Fibroblast of lung (primary cell): ENCODE measurements at regions not wholly inside any gene's neighbourhood (a gene's known extent, or its start where the extent isn't known, plus 50 kb on each side); places are given as distances from the start of the nearest gene placed in this dataset.

Experiments
- DNase-seq, 2 donors: peaks; one replicate each; pipeline versions ENCODE4 v3.0.0 to v3.0.0-alpha.2; 2010; ENCODE audit warnings: low read depth in 2 of 2
- H2AFZ ChIP-seq: 2 replicates; pipeline ENCODE4 v1.5.1; 2012; ENCODE audit warnings: low read length, control low read depth, inconsistent platforms
- H3K27ac ChIP-seq: 2 replicates; pipeline ENCODE4 v1.5.1; 2011; ENCODE audit warnings: low read length, control low read depth; ENCODE audit not compliant: insufficient read depth
- H3K27me3 ChIP-seq: 2 replicates; pipeline ENCODE4 v1.5.1; 2011; ENCODE audit warnings: mild to moderate bottlenecking, low read length; ENCODE audit not compliant: control insufficient read depth, insufficient read depth
- H3K36me3 ChIP-seq: 2 replicates; pipeline ENCODE4 v1.5.1; 2011; ENCODE audit warnings: low read length; ENCODE audit not compliant: control insufficient read depth, insufficient read depth
- H3K4me1 ChIP-seq: 2 replicates; pipeline ENCODE4 v1.5.1; 2011; ENCODE audit warnings: low read length; ENCODE audit not compliant: control insufficient read depth, insufficient read depth; ENCODE audit errors: extremely low read depth
- H3K4me2 ChIP-seq: 2 replicates; pipeline ENCODE4 v1.5.1; 2011; ENCODE audit warnings: low read length, control low read depth; ENCODE audit not compliant: insufficient read depth; ENCODE audit errors: extremely low read depth
- H3K4me3 ChIP-seq, 4 experiments: fragments of 200-600 bp in 1 of 4; sonication (generic) in 1 of 4; replicated peaks in 1 of 4; 2 replicates each; pipeline ENCODE4 v1.5.1; 2011 to 2016; ENCODE audit warnings: low read length in 4 of 4, low read depth in 3 of 4, mild to moderate bottlenecking in 3 of 4, control low read depth in 2 of 4, inconsistent platforms in 1 of 4, mixed read lengths in 1 of 4; ENCODE audit not compliant: insufficient read depth in 1 of 4; ENCODE audit errors: control extremely low read depth in 1 of 4
- H3K79me2 ChIP-seq: 2 replicates; pipeline ENCODE4 v1.5.1; 2012; ENCODE audit warnings: mild to moderate bottlenecking, low read length, inconsistent platforms; ENCODE audit not compliant: control insufficient read depth, insufficient read depth
- H3K9ac ChIP-seq: 2 replicates; pipeline ENCODE4 v1.5.1; 2011; ENCODE audit warnings: mild to moderate bottlenecking, low read length, control low read depth; ENCODE audit not compliant: insufficient read depth
- H3K9me3 ChIP-seq: 2 replicates; pipeline ENCODE4 v1.5.1; 2012; ENCODE audit warnings: low read depth, low read length; ENCODE audit not compliant: control insufficient read depth, insufficient read depth
- H4K20me1 ChIP-seq: 2 replicates; pipeline ENCODE4 v1.5.1; 2011; ENCODE audit warnings: low read length; ENCODE audit not compliant: control insufficient read depth, insufficient read depth; ENCODE audit errors: extremely low read depth
- EZH2 ChIP-seq: IDR thresholded peaks from 2 replicates; pipeline ENCODE4 v1.5.1; 2012; ENCODE audit warnings: low read length, control low read depth, mild to moderate bottlenecking; ENCODE audit errors: missing control alignments
- TF ChIP-seq, protein P1 (sequence below), 2 donors: IDR thresholded peaks in 1 of 2; conservative IDR thresholded peaks in 1 of 2; 1 replicate in 1 of 2; 2 replicates in 1 of 2; pipeline ENCODE4 v1.5.1; 2011 to 2012; ENCODE audit warnings: low read length in 2 of 2, control low read depth in 1 of 2, inconsistent platforms in 1 of 2, low read depth in 1 of 2, mild to moderate bottlenecking in 1 of 2

DNA sequence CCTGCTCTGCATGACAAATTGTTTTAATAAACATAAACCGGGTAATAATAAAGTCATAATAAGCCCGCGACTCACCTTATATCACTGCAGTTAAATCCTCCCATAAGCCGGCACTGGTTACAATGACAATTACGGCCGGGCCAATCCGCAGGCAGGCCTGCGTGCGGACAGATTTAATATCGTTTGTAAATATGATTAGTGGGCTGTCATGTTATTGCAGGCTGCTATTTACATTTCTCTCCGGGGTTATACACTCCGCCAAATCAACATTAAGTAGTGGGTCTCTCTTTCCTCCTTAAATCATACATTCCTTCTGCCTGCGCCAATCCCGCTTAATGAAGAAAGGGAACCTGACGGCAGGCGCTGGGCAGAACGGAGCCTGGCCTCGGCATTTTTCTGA lies 51.8 kb upstream of the LMO1 start:
- no peak overlapping the region for H3K27ac ChIP-seq
- H3K79me2 ChIP-seq = no peaks in the 10 kb centered on the region
- peaks cover 7% of the 10 kb centered on the region for H3K27me3 ChIP-seq
- H3K9me3 ChIP-seq = no peaks in the 10 kb centered on the region
- no peak overlapping the region for H2AFZ ChIP-seq
- H3K4me1 ChIP-seq = no peaks in the 10 kb centered on the region
- no peak overlapping the region for H3K9ac ChIP-seq
- H3K4me2 ChIP-seq = no peak overlapping the region
- H3K36me3 ChIP-seq = no peaks in the 10 kb centered on the region
- DNase-seq = no peak
- H3K4me3 ChIP-seq = no peak overlapping the region
- H4K20me1 ChIP-seq = no peaks in the 10 kb centered on the region
- TF ChIP-seq, protein P1, sequence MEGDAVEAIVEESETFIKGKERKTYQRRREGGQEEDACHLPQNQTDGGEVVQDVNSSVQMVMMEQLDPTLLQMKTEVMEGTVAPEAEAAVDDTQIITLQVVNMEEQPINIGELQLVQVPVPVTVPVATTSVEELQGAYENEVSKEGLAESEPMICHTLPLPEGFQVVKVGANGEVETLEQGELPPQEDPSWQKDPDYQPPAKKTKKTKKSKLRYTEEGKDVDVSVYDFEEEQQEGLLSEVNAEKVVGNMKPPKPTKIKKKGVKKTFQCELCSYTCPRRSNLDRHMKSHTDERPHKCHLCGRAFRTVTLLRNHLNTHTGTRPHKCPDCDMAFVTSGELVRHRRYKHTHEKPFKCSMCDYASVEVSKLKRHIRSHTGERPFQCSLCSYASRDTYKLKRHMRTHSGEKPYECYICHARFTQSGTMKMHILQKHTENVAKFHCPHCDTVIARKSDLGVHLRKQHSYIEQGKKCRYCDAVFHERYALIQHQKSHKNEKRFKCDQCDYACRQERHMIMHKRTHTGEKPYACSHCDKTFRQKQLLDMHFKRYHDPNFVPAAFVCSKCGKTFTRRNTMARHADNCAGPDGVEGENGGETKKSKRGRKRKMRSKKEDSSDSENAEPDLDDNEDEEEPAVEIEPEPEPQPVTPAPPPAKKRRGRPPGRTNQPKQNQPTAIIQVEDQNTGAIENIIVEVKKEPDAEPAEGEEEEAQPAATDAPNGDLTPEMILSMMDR (conservative IDR thresholded peaks at IDR 0.05 in 1 of 2, IDR thresholded peaks at IDR 0.05 in 1 of 2; ENCODE audit: low read depth in 1 of 2, low read length in 2 of 2) = no peak
- TF ChIP-seq EZH2 = no peak

- Histone ChIP-seq H3K4me3 (no peak overlapping the region), H3K4me2 (no peak overlapping the region), H3K4me1 (no peaks in the 10 kb centered on the region), H3K27me3 (peaks cover 7% of the 10 kb centered on the region), H3K36me3 (no peaks in the 10 kb centered on the region), H2AFZ (no peak overlapping the region), H3K27ac (no peak overlapping the region), H3K79me2 (no peaks in the 10 kb centered on the region), H3K9me3 (no peaks in the 10 kb centered on the region), H3K9ac (no peak overlapping the region), H4K20me1 (no peaks in the 10 kb centered on the region)
- TF ChIP-seq EZH2 = no peak
- TF ChIP-seq, protein P1 (conservative IDR thresholded peaks at IDR 0.05 in 1 of 2, IDR thresholded peaks at IDR 0.05 in 1 of 2; ENCODE audit: low read depth in 1 of 2, low read length in 2 of 2) = no peak
- no peak for DNase-seq
Measured at GRCh38 chr11:8314916-8315315, 51.2 kb upstream of the LMO1 start.

- no peak overlapping the region for H3K4me3 ChIP-seq
- H3K36me3 ChIP-seq = no peaks in the 10 kb centered on the region
Measured at GRCh38 chr11:8313504-8314090, 49.9 kb upstream of the LMO1 start.

More at GRCh38 chr11:8313504-8314090, 49.9 kb upstream of the LMO1 start:
- no peak for DNase-seq
- Histone ChIP-seq H3K27ac (no peak overlapping the region), H3K9ac (no peak overlapping the region), H3K4me1 (no peaks in the 10 kb centered on the region), H3K27me3 (peaks cover 7% of the 10 kb centered on the region), H3K79me2 (no peaks in the 10 kb centered on the region), H3K4me2 (no peak overlapping the region), H3K9me3 (no peaks in the 10 kb centered on the region), H2AFZ (no peak overlapping the region), H4K20me1 (no peaks in the 10 kb centered on the region)
- TF ChIP-seq EZH2 = no peak
- TF ChIP-seq, protein P1 (conservative IDR thresholded peaks at IDR 0.05 in 1 of 2, IDR thresholded peaks at IDR 0.05 in 1 of 2; ENCODE audit: low read depth in 1 of 2, low read length in 2 of 2) = no peak
